HepG2 (cell line): ENCODE measurements at regions not wholly inside any gene's neighbourhood (a gene's known extent, or its start where the extent isn't known, plus 50 kb on each side); places are given as distances from the start of the nearest gene placed in this dataset.

Experiments used
- CTCF ChIP-seq: sonication (generic); formaldehyde crosslinking; IDR thresholded peaks from 2 replicates; pipeline ENCODE4 v1.5.0; 2020; ENCODE audit warnings: mild to moderate bottlenecking, missing genetic modification reagents, moderate library complexity
- E2F2 ChIP-seq: sonication (generic); formaldehyde crosslinking; IDR thresholded peaks from 2 replicates; pipeline ENCODE4 v1.4.0; 2020; ENCODE audit warnings: missing genetic modification reagents, borderline replicate concordance
- FOXK2 ChIP-seq: fragments of 450-650 bp; IDR thresholded peaks from 2 replicates; pipeline ENCODE4 v1.6.1; 2016
- FUBP1 ChIP-seq: sonication (generic); formaldehyde crosslinking; IDR thresholded peaks from 2 replicates; pipeline ENCODE4 v1.5.1; 2020; ENCODE audit warnings: missing genetic modification reagents, mild to moderate bottlenecking, borderline replicate concordance
- HNF4G ChIP-seq, 2 experiments: sonication (generic) in 1 of 2; formaldehyde crosslinking in 1 of 2; IDR thresholded peaks; 2 replicates each; pipeline versions ENCODE4 v1.4.0 to v1.6.1; 2011 to 2020; ENCODE audit warnings: borderline replicate concordance in 2 of 2, low read depth in 2 of 2, mild to moderate bottlenecking in 2 of 2, low read length in 1 of 2, missing genetic modification reagents in 1 of 2, moderate library complexity in 1 of 2
- LBX2 ChIP-seq: sonication (generic); formaldehyde crosslinking; IDR thresholded peaks from 2 replicates; pipeline ENCODE4 v1.5.0; 2020; ENCODE audit warnings: missing genetic modification reagents, mild to moderate bottlenecking, borderline replicate concordance
- MLXIP ChIP-seq: sonication (generic); formaldehyde crosslinking; IDR thresholded peaks from 2 replicates; pipeline ENCODE4 v1.9.0; 2021; ENCODE audit warnings: missing genetic modification reagents, borderline replicate concordance
- PPARG ChIP-seq: conservative IDR thresholded peaks from 2 replicates; pipeline ENCODE4 v1.6.1; 2016; ENCODE audit warnings: missing biosample characterization, missing genetic modification reagents
- RFX3 ChIP-seq: IDR thresholded peaks from 2 replicates; pipeline ENCODE4 v1.6.1; 2016; ENCODE audit warnings: missing biosample characterization, missing genetic modification reagents
- SOX13 ChIP-seq, 3 experiments: fragments of 450-650 bp in 1 of 3; sonication (generic) in 1 of 3; formaldehyde crosslinking in 1 of 3; IDR thresholded peaks in 2 of 3; conservative IDR thresholded peaks in 1 of 3; 2 replicates each; pipeline versions ENCODE4 v1.5.0 to v1.6.1; 2016 to 2020; ENCODE audit warnings: antibody characterized with exemption in 1 of 3, mild to moderate bottlenecking in 1 of 3, missing compliant biosample characterization in 1 of 3, missing genetic modification reagents in 1 of 3, moderate library complexity in 1 of 3
- TBL1XR1 ChIP-seq: fragments of 150-350 bp; IDR thresholded peaks from 2 replicates; pipeline ENCODE4 v1.6.1; 2014; ENCODE audit warnings: borderline replicate concordance, low read length; ENCODE audit not compliant: partially characterized antibody
- TEF ChIP-seq: sonication (generic); formaldehyde crosslinking; IDR thresholded peaks from 2 replicates; pipeline ENCODE4 v1.5.0; 2020; ENCODE audit warnings: missing genetic modification reagents
- TRIM24 ChIP-seq: sonication (generic); formaldehyde crosslinking; IDR thresholded peaks from 2 replicates; pipeline ENCODE4 v1.8.0; 2022; ENCODE audit warnings: mild to moderate bottlenecking, missing genetic modification reagents
- ZNF251 ChIP-seq: sonication (generic); formaldehyde crosslinking; IDR thresholded peaks from 2 replicates; pipeline ENCODE4 v1.9.0; 2021; ENCODE audit warnings: mild to moderate bottlenecking, missing genetic modification reagents
- ZNF446 ChIP-seq: sonication (generic); formaldehyde crosslinking; IDR thresholded peaks from 2 replicates; pipeline ENCODE4 v1.5.0; 2020; ENCODE audit warnings: mild to moderate bottlenecking, missing genetic modification reagents
- ZNF619 ChIP-seq: sonication (generic); formaldehyde crosslinking; IDR thresholded peaks from 2 replicates; pipeline ENCODE4 v1.4.0; 2020; ENCODE audit warnings: mild to moderate bottlenecking, missing genetic modification reagents
- ZNF7 ChIP-seq: IDR thresholded peaks from 2 replicates; pipeline ENCODE4 v1.6.1; 2016; ENCODE audit warnings: missing biosample characterization, missing genetic modification reagents
- ZNF781 ChIP-seq: sonication (generic); formaldehyde crosslinking; IDR thresholded peaks from 2 replicates; pipeline ENCODE4 v1.5.1; 2020; ENCODE audit warnings: borderline replicate concordance, mild to moderate bottlenecking, missing genetic modification reagents; ENCODE audit errors: not compliant biosample characterization

GRCh38 chr7:138257459-138258196 is 181.4 kb downstream of the AKR1D1 start (continued):
- no peak for TF ChIP-seq FUBP1
- peak; percentile 73; the same call in 1 of the 2 replicates for TF ChIP-seq PPARG (CRISPR knock-in tag)
- 0 out of 2 replicates have a peak, but pooled peaks have one; percentile 51 for TF ChIP-seq MLXIP (CRISPR knock-in tag)
- TF ChIP-seq TEF (CRISPR knock-in tag), result peak; percentile 79
- TF ChIP-seq SOX13 (IDR thresholded peaks at IDR 0.05), result peak; percentile 75
- peak; percentile 87 to 91; a peak in 3 of 4 replicates for TF ChIP-seq SOX13 (CRISPR knock-in tag; conservative IDR thresholded peaks at IDR 0.05 in 1 of 2, IDR thresholded peaks at IDR 0.05 in 1 of 2)
- TF ChIP-seq ZNF781 (CRISPR knock-in tag), result no peak
- TF ChIP-seq TRIM24 (CRISPR knock-in tag), result peak; percentile 90
- no peak for TF ChIP-seq ZNF446 (CRISPR knock-in tag)
- TF ChIP-seq HNF4G (IDR thresholded peaks at IDR 0.05; ENCODE audit: borderline replicate concordance, low read depth, low read length), result peak; percentile 81
- 0 out of 2 replicates have a peak, but pooled peaks have one; percentile 63 for TF ChIP-seq HNF4G (CRISPR knock-in tag; IDR thresholded peaks at IDR 0.05; ENCODE audit: borderline replicate concordance, low read depth)
- TF ChIP-seq ZNF251 (CRISPR knock-in tag), result no peak
- TF ChIP-seq ZNF7, result no peak
- TF ChIP-seq ZNF619 (CRISPR knock-in tag), result peak; percentile 61; the same call in 1 of the 2 replicates
- TF ChIP-seq FOXK2, result no peak
- TF ChIP-seq LBX2, result no peak
- no peak for TF ChIP-seq CTCF (CRISPR knock-in tag)
- TF ChIP-seq E2F2 (CRISPR knock-in tag), result no peak
- TF ChIP-seq RFX3, result no peak
- no peak for TF ChIP-seq TBL1XR1
